GM19023 (cell line): ENCODE measurements at regions not wholly inside any gene's neighbourhood (a gene's known extent, or its start where the extent isn't known, plus 50 kb on each side); places are given as distances from the start of the nearest gene placed in this dataset.

ENCODE experiments used
- ATAC-seq: cut with Tn5 transposase; IDR thresholded peaks from one replicate; pipeline ENCODE4 v1.9.1; 2021; ENCODE audit warnings: mild to moderate bottlenecking, moderate library complexity; ENCODE audit not compliant: unreplicated experiment

DNA sequence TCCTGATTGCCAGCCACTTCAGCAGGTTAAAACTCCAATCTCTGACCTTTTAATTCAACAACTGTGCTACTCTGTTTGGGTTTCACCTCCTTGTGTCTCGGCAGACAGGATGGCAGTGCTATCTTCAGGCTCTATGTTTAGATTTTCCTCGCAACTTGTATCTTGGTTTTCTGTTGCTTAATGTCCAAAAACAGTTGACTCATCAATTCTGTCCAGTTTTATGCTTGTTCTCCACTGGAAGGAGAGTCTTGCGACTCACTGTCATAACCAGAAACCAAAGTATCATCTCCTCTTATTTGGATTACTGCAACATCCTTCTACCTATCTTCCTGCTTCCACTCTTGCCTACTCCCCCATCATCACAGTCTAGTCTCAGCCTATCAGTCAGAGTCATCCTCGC is 130.9 kb upstream of the ADAMTS16 start:
- ATAC-seq = no peak

DNA sequence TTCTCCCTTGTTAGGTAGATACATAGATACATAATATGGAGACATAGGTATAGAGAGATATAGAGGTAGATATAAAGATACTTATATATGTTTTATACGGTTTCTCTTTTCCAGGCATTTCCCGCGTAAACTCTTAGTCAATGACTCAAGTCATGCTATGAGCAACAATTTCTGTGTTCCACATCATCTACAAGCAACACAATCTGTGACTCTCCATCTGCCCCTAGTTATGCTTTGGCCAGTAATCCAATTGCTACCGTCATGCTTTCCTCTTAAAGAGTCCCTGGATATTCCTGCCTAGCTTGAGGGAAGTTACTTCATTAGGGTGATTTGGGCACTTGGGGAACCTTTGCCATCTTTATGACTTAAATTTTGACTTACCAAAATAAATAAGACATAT is 129.0 kb upstream of the ADAMTS16 start:
- no peak for ATAC-seq

DNA sequence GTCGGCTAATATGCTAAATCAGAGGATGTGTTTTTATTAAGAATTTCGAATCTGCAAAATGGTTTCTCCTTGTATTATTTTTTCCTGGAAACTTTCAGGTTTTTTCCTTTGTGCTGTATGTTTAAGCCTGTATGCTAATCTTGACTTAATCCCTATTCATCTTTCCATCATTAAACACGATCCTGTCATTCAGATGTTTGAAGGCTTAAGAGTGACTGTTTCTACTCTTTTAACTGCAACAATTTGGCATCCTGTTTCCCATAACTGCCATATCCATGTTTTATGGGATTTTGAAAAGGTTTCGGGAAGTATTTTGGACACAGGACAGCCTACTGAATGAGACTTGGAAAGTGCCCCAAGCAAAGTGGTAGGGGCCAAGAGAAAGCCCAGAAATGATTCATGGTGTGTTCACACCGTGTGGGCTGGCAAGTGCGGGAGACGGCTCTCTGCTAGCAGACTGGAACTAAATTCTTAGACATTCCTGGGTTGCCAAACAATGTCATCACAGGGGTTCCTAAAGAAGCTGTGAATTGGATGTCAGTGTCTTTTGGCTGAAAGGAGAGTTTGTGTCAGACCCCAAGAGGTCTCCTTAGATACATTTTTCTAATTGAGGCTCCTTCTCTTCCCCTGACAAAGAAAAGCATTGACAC is 125.4 kb upstream of the ADAMTS16 start:
- no peak for ATAC-seq

DNA sequence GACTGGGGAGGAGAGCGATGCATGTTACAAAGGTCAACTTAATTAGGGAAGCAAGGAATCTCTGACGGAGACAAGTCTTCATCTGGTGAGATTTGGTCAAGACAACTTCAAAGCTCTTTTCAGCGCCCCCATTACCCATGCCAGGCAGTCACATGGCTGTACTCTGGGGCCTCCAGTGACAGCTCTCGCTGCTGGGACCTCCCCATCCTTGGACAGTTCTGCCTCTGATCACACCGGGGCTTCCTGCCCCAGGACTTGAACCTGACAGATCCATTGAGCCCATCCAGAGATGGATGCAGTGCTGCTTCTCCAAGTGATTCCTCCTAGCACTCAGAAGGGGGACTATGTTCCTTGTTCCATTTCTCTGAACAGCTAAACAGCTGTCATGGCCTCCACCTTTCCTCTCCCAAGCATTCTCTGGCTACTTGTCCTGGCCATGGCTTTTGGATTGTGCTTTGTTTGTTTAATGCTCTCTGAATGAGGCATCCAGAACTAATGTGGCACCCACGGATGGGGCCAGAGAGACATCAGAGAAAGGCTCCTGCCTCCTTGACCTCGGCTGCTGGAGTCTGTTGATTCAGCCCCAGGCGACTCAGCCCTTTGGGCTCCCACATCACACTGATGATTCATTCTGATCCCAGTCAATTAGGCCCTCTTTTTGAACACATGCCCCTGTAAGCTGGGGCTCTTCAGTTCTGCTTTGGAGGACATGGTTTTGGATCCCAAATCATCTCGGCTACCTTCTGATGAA is 122.1 kb upstream of the ADAMTS16 start:
- ATAC-seq = peak; percentile 50

DNA sequence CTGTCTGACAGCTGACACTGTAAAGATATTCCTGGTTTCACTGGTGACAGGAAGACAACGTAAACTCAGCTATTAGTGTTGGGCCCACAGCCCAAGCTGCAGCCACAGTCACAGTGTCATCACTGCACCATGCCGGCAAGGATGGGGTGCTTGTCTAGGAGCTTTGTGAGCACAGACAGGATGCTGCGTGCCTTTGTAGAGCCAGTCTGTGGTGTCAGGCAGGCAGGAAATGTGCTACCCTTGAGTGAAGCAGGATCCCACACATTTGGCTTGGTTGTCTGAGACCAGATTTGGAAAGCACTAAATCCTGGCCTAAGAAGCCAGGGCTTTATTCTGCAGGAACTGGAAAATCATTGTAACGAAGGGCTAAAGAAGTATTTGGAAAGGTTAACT is 121.6 kb upstream of the ADAMTS16 start:
- ATAC-seq = peak; percentile 22

GRCh38 chr5:5021436-5021835 is 118.7 kb upstream of the ADAMTS16 start:
- no peak for ATAC-seq

DNA sequence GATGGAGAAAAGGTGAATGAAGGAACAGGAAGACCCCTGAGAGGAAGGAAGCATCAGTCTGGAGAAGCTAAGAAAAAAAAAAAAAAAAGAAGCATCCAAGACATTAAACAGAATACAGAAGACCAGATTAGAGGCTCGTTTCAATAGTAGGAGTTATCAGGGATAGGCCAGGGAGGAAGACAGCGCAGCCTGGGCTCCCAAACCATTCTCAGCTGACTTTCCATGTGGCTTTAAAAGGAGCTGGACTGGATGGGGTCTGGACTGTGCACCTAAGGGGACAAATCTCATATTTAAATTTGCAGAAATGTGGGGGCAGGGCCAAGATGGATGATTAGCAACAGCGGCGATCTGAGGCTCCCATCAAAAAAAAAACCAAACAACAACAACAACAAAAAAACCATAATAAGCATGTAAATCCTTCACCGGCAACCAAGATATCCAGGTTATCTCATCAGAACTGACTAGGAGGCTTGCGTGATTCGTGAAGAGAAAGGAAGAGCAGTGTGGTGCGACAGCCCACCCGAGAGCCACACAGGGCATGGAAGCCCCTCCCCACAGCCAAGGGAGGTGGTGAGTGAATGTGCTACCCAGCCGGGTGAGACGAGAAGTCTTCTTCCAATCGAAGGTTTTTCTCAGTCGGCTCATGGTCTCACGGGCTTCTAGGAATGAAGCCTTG is 114.9 kb upstream of the ADAMTS16 start:
- no peak for ATAC-seq

GRCh38 chr5:5025774-5026408 is 114.2 kb upstream of the ADAMTS16 start:
- ATAC-seq = no peak

DNA sequence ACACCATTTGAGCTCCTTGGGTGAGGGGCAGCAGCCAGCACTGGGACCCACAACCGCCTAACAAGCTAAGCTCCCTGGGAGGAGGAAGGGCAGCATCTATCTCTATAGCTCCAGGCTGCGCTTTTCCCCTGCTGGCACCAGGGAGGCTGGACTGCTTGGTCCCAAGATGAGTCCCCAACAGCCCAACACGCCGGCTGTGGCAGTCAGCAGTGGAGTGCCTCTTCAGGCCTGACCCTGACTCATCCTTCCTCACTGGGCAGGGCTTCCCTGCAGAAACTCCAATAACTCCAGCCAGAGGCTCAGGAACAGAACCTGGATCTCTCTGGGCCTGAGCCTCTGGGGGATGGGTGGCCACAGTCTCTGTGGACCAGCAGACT is 113.7 kb upstream of the ADAMTS16 start:
- ATAC-seq = no peak

DNA sequence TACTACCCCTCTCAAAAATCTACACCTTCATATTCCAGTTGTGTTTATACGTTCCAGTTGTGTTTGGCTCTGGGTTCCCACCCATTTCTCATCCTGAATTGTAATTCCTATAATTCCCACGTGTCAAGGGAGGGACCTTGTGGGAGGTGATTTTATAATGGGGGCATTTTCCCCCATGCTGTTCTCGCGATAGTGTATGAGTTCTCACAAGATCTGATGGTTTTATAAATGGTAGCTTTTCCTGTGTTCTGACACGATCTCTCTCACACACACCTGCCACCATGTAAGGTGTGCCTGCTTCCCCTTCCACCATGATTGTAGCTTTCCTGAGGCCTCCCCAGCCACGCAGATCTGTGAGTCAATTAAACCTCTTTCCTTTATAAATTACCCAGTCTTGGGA is 108.5 kb upstream of the ADAMTS16 start:
- no peak for ATAC-seq

- ATAC-seq = no peak
These were observed 102.5 kb upstream of the ADAMTS16 start for GRCh38 chr5:5037674-5038073.

DNA sequence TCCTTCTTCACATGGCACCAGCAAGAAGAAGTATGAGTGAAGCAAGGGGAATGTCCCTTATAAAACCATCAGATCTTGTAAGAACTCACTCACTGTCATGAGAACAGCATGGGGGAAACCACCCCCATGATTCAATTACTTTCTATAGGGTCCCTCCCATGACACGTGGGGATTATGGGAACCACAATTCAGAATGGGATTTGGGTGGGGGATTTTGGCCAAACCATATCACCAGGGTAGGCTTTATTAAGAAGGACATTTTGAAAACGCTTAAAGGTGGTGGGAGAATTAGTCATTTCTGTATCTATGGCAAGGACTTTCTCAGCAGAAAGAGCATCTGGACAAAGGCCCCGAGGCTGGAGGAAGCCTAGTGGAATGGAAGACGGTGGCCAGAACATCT is 100.2 kb upstream of the ADAMTS16 start:
- ATAC-seq = peak; percentile 54

- no peak for ATAC-seq
These were observed 99.4 kb upstream of the ADAMTS16 start for GRCh38 chr5:5040712-5041111.

DNA sequence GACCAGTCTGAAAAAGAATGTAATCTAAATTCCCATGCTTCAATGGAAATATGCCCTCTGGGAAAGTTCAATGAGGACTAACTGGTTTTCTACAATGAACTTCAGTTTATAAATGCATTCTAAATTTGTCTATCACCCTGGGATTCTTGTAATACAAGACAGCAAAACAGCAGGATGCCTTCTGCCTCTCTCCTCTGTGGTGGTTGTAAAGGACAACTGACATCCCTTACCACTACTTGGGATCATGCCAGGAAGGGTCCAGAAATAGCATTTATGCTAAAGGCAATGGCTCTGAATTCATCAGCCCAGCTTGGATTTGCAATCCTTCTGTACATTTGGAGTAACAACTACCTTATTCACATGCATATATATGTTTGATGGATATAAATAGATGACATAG is 97.3 kb upstream of the ADAMTS16 start:
- no peak for ATAC-seq

DNA sequence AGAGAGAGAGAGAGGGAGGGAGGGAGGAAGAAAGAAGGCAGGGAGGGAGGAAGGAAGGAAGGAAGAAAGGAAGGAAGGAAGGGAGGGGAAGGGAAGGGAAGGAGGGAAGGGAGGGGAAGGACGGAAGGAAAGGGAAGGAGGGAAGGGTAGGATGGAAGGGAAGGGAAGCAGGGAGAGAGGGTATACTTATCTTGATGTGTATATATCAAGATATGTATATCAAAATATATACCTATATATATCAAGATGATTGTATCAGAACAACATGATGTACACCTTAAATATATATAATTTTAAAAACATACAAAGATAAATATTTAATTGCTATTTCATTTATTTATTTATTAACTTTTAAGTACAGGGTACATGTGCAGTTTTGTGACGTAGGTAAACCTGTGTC is 96.8 kb upstream of the ADAMTS16 start:
- ATAC-seq = no peak

- ATAC-seq = no peak
These were observed 95.8 kb upstream of the ADAMTS16 start for GRCh38 chr5:5044247-5044840.

DNA sequence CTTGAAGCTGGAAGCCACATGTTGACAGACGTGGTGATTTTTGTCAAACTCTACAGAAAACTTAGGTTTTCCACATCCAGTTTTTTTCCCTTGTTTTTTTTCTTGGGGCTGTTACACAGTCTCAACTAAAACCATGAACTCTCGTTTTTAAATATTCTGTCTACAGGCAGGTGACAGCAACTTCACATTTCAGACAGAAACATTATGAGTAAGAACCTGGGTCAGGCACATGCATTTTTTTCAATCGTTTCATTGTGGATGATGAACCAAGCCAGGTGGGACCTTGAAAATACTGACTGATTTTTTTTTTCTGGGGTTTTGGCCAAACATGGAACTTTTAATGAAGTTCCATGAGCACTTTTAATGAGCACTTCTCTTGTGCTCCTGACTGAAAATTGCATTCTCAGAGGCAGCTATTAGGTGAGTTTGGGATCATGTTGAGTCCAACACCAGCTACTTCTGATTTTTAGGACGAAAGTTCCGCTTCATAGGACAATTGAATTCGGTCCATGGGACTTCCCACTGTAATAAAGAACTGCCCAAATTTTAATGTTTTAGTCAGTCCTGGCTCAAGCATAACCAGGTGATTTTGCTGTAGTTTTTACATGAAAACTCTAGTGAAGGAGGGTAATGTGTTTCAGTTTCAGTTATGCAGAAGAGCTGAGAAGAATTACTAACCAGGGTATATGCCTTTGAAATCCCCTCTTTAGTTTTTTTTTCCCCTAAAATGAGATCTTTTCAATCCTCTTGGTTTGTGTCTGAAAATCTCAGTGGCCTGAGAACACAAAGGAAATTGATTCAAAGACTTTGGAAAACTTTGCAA is 93.2 kb upstream of the ADAMTS16 start:
- peak; percentile 82 for ATAC-seq

DNA sequence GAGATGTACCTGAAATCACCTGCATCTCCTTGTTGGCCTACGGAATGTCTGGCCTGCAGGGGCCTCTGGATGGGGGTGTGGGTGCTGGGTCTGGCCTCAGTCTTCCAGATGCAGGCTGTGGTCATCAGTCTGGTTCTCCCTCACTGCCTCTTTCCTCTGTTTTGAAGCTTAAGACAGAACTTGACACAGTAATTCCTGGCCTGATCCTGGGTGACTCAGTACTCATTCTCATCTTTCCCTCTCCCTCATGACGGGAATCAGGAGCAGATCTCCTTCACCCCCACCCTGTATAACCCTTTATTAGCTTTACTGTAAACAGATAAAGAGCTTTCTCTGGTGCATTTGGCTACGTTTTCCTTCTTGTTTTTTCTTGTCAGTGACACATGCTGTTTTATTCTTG is 89.3 kb upstream of the ADAMTS16 start:
- ATAC-seq = no peak

- no peak for ATAC-seq
These were observed 84.4 kb upstream of the ADAMTS16 start for GRCh38 chr5:5055712-5056111.

DNA sequence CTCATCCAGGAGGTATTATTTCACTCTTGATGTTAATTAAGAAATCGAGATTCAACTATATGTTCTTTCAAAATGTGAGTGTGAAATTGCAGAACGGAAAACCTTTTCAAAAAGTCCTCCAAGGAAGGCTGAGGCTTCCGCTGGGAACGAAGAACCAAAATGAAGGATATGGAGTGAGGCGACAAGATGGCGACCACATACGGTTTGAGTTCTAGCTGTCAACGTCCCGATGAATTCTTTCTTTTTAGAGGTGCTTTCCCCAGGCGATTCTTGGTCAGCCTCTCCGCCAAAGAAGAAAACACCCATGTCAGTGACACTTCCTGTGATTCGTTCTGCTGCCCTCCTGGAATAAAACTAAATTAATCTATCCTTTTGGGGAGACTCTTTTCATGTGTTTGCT is 78.3 kb upstream of the ADAMTS16 start:
- ATAC-seq = no peak
